Spleen (tissue), 11 donors: ENCODE measurements at regions not wholly inside any gene's neighbourhood (a gene's known extent, or its start where the extent isn't known, plus 50 kb on each side); places are given as distances from the start of the nearest gene placed in this dataset.

Experiments used
- DNase-seq: peaks from one replicate; pipeline ENCODE4 v3.0.0-alpha.2; 2020
- H3K27ac ChIP-seq, 8 donors: fragments of 200-600 bp; sonication (generic) in 7 of 8; 1 replicate in 4 of 8; 2 replicates in 4 of 8; pipeline versions ENCODE4 v1.5.0 to v1.8.0; 2016 to 2021; ENCODE audit warnings: inconsistent platforms in 4 of 8, mild to moderate bottlenecking in 4 of 8, moderate library complexity in 1 of 8
- H3K27me3 ChIP-seq, 7 donors: fragments of 200-600 bp; sonication (generic) in 6 of 7; replicated peaks in 1 of 7; 1 replicate in 4 of 7; 2 replicates in 3 of 7; pipeline versions ENCODE4 v1.5.0 to v1.8.0; 2016 to 2021; ENCODE audit warnings: inconsistent platforms in 3 of 7, mild to moderate bottlenecking in 1 of 7
- H3K36me3 ChIP-seq, 6 donors: fragments of 200-600 bp; sonication (generic) in 5 of 6; 1 replicate in 4 of 6; 2 replicates in 2 of 6; pipeline versions ENCODE4 v1.5.0 to v1.8.0; 2016 to 2021; ENCODE audit warnings: inconsistent platforms in 2 of 6
- H3K4me1 ChIP-seq, 6 donors: fragments of 200-600 bp; sonication (generic) in 5 of 6; 1 replicate in 3 of 6; 2 replicates in 3 of 6; pipeline versions ENCODE4 v1.5.0 to v1.8.0; 2016 to 2021; ENCODE audit warnings: inconsistent platforms in 3 of 6
- H3K4me3 ChIP-seq, 8 donors: fragments of 200-600 bp; sonication (generic) in 7 of 8; 1 replicate in 4 of 8; 2 replicates in 4 of 8; pipeline versions ENCODE4 v1.5.0 to v1.8.0; 2016 to 2021; ENCODE audit warnings: inconsistent platforms in 4 of 8, mild to moderate bottlenecking in 4 of 8, moderate library complexity in 2 of 8
- H3K9me3 ChIP-seq, 8 donors: fragments of 200-600 bp; sonication (generic) in 7 of 8; 1 replicate in 4 of 8; 2 replicates in 4 of 8; pipeline versions ENCODE4 v1.5.0 to v1.8.0; 2016 to 2021; ENCODE audit warnings: inconsistent platforms in 4 of 8
- CTCF ChIP-seq, 11 experiments: fragments of 200-600 bp in 7 of 11; fragments of 450-650 bp in 4 of 11; sonication (generic) in 4 of 11; IDR thresholded peaks in 8 of 11; conservative IDR thresholded peaks in 3 of 11; 1 replicate in 7 of 11; 2 replicates in 4 of 11; pipeline versions ENCODE4 v1.4.0 to v1.8.0; 2016 to 2021; ENCODE audit warnings: antibody characterized with exemption in 11 of 11, inconsistent platforms in 4 of 11, mild to moderate bottlenecking in 1 of 11
- POLR2A ChIP-seq, 3 donors: fragments of 450-650 bp; IDR thresholded peaks; one replicate each; pipeline ENCODE4 v1.5.1; 2017; ENCODE audit warnings: antibody characterized with exemption in 3 of 3, mild to moderate bottlenecking in 1 of 3
- POLR2AphosphoS5 ChIP-seq, 3 donors: sonication (generic); formaldehyde crosslinking; IDR thresholded peaks; one replicate each; pipeline ENCODE4 v1.5.1; 2017; ENCODE audit warnings: antibody characterized with exemption in 3 of 3
- WGBS, 5 donors: extraction: QIAGEN DNeasy Blood & Tissue Kit in 3 of 5; methylation state at CpG; one replicate each; pipeline versions ENCODE4 v1.1.5 to v1.1.7; 2013 to 2018; 5-methylcytosine and 5-hydroxymethylcytosine counted together
- intact Hi-C: fragments of 100-400 bp; cut with DNase I; formaldehyde crosslinking; loops from one replicate; pipeline ENCODE4 v1.15.0; 2023; ENCODE audit warnings: low total_unique reads
- donor health status: healthy with polysubstance abuse.
- donor health status: DM: no; HTN: no; CAD: no; lungs with moderate emphysema.
- donor health status: DM: no; HTN: no; CAD: no.
- donor health status: Bipolar disorder and iron deficiency.
- donor health status: healthy.
- donor health status: DM: no; HTN: no; CAD: no.
- donor health status: DM: yes; HTN: yes; CAD: no.

DNA sequence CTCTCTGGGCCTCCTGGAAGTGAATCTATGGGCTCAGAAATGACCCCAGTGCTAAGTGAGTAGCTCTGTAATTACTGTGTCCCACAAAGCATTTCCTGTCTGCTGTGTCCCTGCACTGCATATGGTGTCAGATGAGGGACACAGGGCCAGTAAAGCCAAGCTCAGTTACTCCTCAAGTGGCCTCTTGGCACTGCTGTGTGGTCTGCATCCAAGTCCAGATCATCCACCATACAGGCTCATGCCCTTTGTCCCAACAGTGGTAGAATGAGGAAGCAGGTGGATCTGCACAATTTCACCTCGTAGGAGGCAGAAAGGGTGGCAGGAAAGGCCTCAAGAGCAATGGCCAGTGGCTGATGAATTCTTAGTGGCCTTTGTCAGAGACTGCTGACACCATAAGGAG lies 146.8 kb downstream of the SOX9 start:
- peaks cover 0 to 3% (median 0%) of the 10 kb centered on the region in 8 donors for H3K9me3 ChIP-seq
- H3K4me3 ChIP-seq, result no peak overlapping the region
- no peak overlapping the region for H3K27ac ChIP-seq
- peaks cover 0 to 11% (median 0%) of the 10 kb centered on the region in 7 donors for H3K27me3 ChIP-seq
- intact Hi-C loops, result no loop called here
- no peak for DNase-seq
- no peaks in the 10 kb centered on the region for H3K4me1 ChIP-seq
- TF ChIP-seq POLR2A (IDR thresholded peaks at IDR 0.05) (no peak), CTCF (IDR thresholded peaks at IDR 0.05 in 8 of 11, conservative IDR thresholded peaks at IDR 0.05 in 3 of 11) (no peak), POLR2AphosphoS5 (IDR thresholded peaks at IDR 0.05) (no peak)
- WGBS, 5 donors, result 0 to 50% (median 21%) methylated on average over 1 of the region's 1 CpG
- no peaks in the 10 kb centered on the region for H3K36me3 ChIP-seq

DNA sequence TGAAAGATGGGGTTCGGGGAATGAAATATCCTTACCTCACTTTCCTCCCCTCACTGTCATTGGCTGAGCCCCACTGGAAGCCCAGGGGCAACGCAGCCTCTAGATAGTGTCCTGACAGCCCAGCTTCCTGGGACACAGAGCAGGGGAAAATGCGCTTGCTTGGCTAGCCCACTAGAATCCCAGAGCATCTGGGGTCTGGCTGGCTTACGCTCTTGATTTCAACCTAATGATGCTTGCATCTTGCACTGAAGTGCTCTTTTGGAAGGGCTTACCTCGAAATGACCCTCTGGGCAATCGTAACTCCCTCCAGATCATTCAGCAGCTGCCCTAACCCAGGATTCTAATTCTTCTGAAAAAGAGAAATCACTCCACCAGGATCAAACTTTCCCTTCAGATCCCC lies 147.6 kb downstream of the SOX9 start:
- no peak for DNase-seq
- peaks cover 0 to 3% (median 0%) of the 10 kb centered on the region in 8 donors for H3K9me3 ChIP-seq
- H3K4me1 ChIP-seq, result no peaks in the 10 kb centered on the region
- TF ChIP-seq POLR2A (IDR thresholded peaks at IDR 0.05) (no peak), CTCF (IDR thresholded peaks at IDR 0.05 in 8 of 11, conservative IDR thresholded peaks at IDR 0.05 in 3 of 11) (no peak), POLR2AphosphoS5 (IDR thresholded peaks at IDR 0.05) (no peak)
- H3K27me3 ChIP-seq, result peaks cover 0 to 11% (median 0%) of the 10 kb centered on the region in 7 donors
- H3K36me3 ChIP-seq, result no peaks in the 10 kb centered on the region
- WGBS, 5 donors, result 65 to 85% (median 77%) methylated on average over 6 of the region's 6 CpGs
- H3K27ac ChIP-seq, result no peak overlapping the region
- intact Hi-C loops, result no loop called here
- no peak overlapping the region for H3K4me3 ChIP-seq

GRCh38 chr17:72270273-72270924 lies 149.6 kb downstream of the SOX9 start:
- Histone ChIP-seq H3K9me3 (peaks cover 0 to 8% (median 0%) of the 10 kb centered on the region in 8 donors), H3K27ac (no peak overlapping the region), H3K4me1 (no peaks in the 10 kb centered on the region), H3K36me3 (no peaks in the 10 kb centered on the region), H3K4me3 (no peak overlapping the region), H3K27me3 (peaks cover 0 to 11% (median 0%) of the 10 kb centered on the region in 7 donors)
- intact Hi-C loops, result no loop called here
- no peak for TF ChIP-seq CTCF (IDR thresholded peaks at IDR 0.05 in 8 of 11, conservative IDR thresholded peaks at IDR 0.05 in 3 of 11)
- TF ChIP-seq POLR2A (IDR thresholded peaks at IDR 0.05), result no peak
- TF ChIP-seq POLR2AphosphoS5 (IDR thresholded peaks at IDR 0.05), result no peak
- DNase-seq, result no peak
- 52 to 68% (median 63%) methylated on average over 6 of the region's 6 CpGs for WGBS, 5 donors

GRCh38 chr17:72271603-72272002 lies 150.8 kb downstream of the SOX9 start:
- peaks cover 0 to 11% (median 0%) of the 10 kb centered on the region in 7 donors for H3K27me3 ChIP-seq
- no peaks in the 10 kb centered on the region for H3K36me3 ChIP-seq
- no peak for DNase-seq
- 88 to 100% (median 91%) methylated on average over 1 of the region's 1 CpG for WGBS, 5 donors
- TF ChIP-seq POLR2A (IDR thresholded peaks at IDR 0.05), result no peak
- no peak for TF ChIP-seq CTCF (IDR thresholded peaks at IDR 0.05 in 8 of 11, conservative IDR thresholded peaks at IDR 0.05 in 3 of 11)
- TF ChIP-seq POLR2AphosphoS5 (IDR thresholded peaks at IDR 0.05), result no peak
- H3K4me1 ChIP-seq, result no peaks in the 10 kb centered on the region
- H3K4me3 ChIP-seq, result no peak overlapping the region
- H3K27ac ChIP-seq, result no peak overlapping the region
- intact Hi-C loops, result no loop called here
- H3K9me3 ChIP-seq, result peaks cover 0 to 15% (median 0%) of the 10 kb centered on the region in 8 donors
